Gastroesophageal sphincter (tissue), 3 donors: ENCODE measurements at regions not wholly inside any gene's neighbourhood (a gene's known extent, or its start where the extent isn't known, plus 50 kb on each side); places are given as distances from the start of the nearest gene placed in this dataset.

Experiments used
- CTCF ChIP-seq, 4 experiments: fragments of 200-600 bp in 2 of 4; fragments of 450-650 bp in 2 of 4; sonication (generic) in 1 of 4; IDR thresholded peaks; one replicate each; pipeline ENCODE4 v1.5.1; 2017 to 2019; ENCODE audit warnings: antibody characterized with exemption in 4 of 4, mild to moderate bottlenecking in 2 of 4, moderate library complexity in 2 of 4
- POLR2A ChIP-seq, 2 donors: fragments of 450-650 bp; IDR thresholded peaks; one replicate each; pipeline ENCODE4 v1.6.1; 2017; ENCODE audit warnings: antibody characterized with exemption in 2 of 2, mild to moderate bottlenecking in 2 of 2, moderate library complexity in 1 of 2

GRCh38 chr5:39484673-39485072, 59.9 kb upstream of the DAB2 start:
- TF ChIP-seq CTCF (IDR thresholded peaks at IDR 0.05) (no peak), POLR2A (IDR thresholded peaks at IDR 0.05) (no peak)
